ENCODE measurements at regions not wholly inside any gene's neighbourhood (a gene's known extent, or its start where the extent isn't known, plus 50 kb on each side); places are given as distances from the start of the nearest gene placed in this dataset.
"Not testable (repeated sequence)": the region's sequence is repeated elsewhere in the genome, so short reads cannot be mapped to it uniquely, and the experiment has no call there.

GRCh38 chr4:111930659-111931058, 214.6 kb upstream of the FAM241A start:
- DNase-seq = no peak

- DNase-seq = peak in 1 of 3 experiments; percentile 60
Measured at GRCh38 chr4:111933703-111934102, 211.6 kb upstream of the FAM241A start.

GRCh38 chr4:111934314-111934713, 210.9 kb upstream of the FAM241A start:
- DNase-seq = no peak

- peak in 2 of 3 experiments; percentile 29 to 83 for DNase-seq
Measured at GRCh38 chr4:111937368-111937767, 207.9 kb upstream of the FAM241A start.

- DNase-seq = peak in 1 of 3 experiments; percentile 35
Measured at GRCh38 chr4:111941957-111942356, 203.3 kb upstream of the FAM241A start.

- DNase-seq = peak in 2 of 3 experiments; percentile 55 to 74
Measured at GRCh38 chr4:111943796-111944203, 201.5 kb upstream of the FAM241A start.

GRCh38 chr4:111945014-111945413, 200.2 kb upstream of the FAM241A start:
- no peak for DNase-seq

- DNase-seq = no peak
Measured at GRCh38 chr4:111946800-111947199, 198.5 kb upstream of the FAM241A start.

- DNase-seq = no peak
Measured at GRCh38 chr4:111952688-111953087, 192.6 kb upstream of the FAM241A start.

- DNase-seq = no peak
Measured at GRCh38 chr4:111954550-111954949, 190.7 kb upstream of the FAM241A start.

GRCh38 chr4:111955001-111955400, 190.3 kb upstream of the FAM241A start:
- no peak for DNase-seq

GRCh38 chr4:111957116-111957515, 188.1 kb upstream of the FAM241A start:
- DNase-seq = no peak

- no peak for DNase-seq
Measured at GRCh38 chr4:111957997-111958396, 187.3 kb upstream of the FAM241A start.

GRCh38 chr4:111959222-111959621, 186.0 kb upstream of the FAM241A start:
- DNase-seq = no peak

GRCh38 chr4:111960241-111960667, 185.0 kb upstream of the FAM241A start:
- DNase-seq = no peak

- DNase-seq = not testable (repeated sequence)
Measured at GRCh38 chr4:111961026-111961425, 184.2 kb upstream of the FAM241A start.

GRCh38 chr4:111961809-111962208, 183.4 kb upstream of the FAM241A start:
- no peak for DNase-seq

- DNase-seq = no peak
Measured at GRCh38 chr4:111963158-111963700, 182.0 kb upstream of the FAM241A start.

- DNase-seq = no peak
Measured at GRCh38 chr4:111977419-111977965, 167.8 kb upstream of the FAM241A start.

GRCh38 chr4:111979921-111980320, 165.3 kb upstream of the FAM241A start:
- DNase-seq = no peak

- DNase-seq = no peak
Measured at GRCh38 chr4:111982089-111982488, 163.2 kb upstream of the FAM241A start.

GRCh38 chr4:111984169-111984819, 161.0 kb upstream of the FAM241A start:
- no peak for DNase-seq

- DNase-seq = no peak
Measured at GRCh38 chr4:111985426-111985825, 159.8 kb upstream of the FAM241A start.

GRCh38 chr4:111986095-111986494, 159.2 kb upstream of the FAM241A start:
- no peak for DNase-seq

GRCh38 chr4:111988514-111988913, 156.7 kb upstream of the FAM241A start:
- peak in 2 of 3 experiments; percentile 5 to 58 for DNase-seq

Data from NCI-H1417 (cell line).